ENCODE measurements at regions not wholly inside any gene's neighbourhood (a gene's known extent, or its start where the extent isn't known, plus 50 kb on each side); places are given as distances from the start of the nearest gene placed in this dataset.

DNA sequence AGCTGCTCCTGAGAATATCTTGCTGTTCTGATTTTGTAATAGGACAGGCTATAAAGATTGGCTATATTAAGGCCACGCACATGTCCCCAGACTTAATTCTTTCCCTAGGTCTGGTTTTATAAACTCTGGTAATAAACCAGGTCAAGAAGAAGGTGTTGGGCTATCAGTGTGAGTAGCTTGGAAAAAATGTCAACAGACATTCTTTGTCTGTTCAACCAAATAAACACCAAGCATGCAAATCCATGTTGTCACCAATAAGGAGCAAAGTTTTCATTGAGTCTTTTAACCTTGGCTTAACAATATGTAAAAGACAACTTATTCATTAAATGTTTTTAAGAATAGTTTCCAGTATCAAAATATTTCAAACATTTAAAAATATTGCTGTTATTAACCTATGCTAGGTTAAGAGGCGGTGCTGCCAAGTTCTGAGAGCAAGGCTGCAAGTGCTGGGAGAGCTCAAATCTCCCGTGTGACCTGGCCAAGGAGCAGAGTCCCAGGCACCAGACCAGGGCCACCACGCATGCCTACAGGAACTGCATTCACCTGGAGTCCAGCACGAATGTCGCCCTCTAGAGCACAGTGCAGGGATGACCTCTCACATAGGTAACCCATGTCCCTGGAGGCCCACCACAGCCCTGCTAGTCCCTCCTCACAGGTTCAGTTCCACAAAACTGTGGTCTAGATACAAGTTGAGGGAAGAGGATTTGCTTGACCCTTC lies 120.5 kb upstream of the POU3F3 start:
- TF ChIP-seq, protein P1, sequence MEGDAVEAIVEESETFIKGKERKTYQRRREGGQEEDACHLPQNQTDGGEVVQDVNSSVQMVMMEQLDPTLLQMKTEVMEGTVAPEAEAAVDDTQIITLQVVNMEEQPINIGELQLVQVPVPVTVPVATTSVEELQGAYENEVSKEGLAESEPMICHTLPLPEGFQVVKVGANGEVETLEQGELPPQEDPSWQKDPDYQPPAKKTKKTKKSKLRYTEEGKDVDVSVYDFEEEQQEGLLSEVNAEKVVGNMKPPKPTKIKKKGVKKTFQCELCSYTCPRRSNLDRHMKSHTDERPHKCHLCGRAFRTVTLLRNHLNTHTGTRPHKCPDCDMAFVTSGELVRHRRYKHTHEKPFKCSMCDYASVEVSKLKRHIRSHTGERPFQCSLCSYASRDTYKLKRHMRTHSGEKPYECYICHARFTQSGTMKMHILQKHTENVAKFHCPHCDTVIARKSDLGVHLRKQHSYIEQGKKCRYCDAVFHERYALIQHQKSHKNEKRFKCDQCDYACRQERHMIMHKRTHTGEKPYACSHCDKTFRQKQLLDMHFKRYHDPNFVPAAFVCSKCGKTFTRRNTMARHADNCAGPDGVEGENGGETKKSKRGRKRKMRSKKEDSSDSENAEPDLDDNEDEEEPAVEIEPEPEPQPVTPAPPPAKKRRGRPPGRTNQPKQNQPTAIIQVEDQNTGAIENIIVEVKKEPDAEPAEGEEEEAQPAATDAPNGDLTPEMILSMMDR (IDR thresholded peaks at IDR 0.05; ENCODE audit: borderline replicate concordance, extremely low read depth, low read length, poor library complexity, severe bottlenecking), result peak; percentile 63
- no peak for TF ChIP-seq EZH2 (IDR thresholded peaks at IDR 0.05; ENCODE audit: borderline replicate concordance, low read depth, low read length, severe bottlenecking)
